K562 (cell line): ENCODE measurements at regions not wholly inside any gene's neighbourhood (a gene's known extent, or its start where the extent isn't known, plus 50 kb on each side); places are given as distances from the start of the nearest gene placed in this dataset.
"Not testable (repeated sequence)": the region's sequence is repeated elsewhere in the genome, so short reads cannot be mapped to it uniquely, and the experiment has no call there.

ENCODE experiments used
- ATAC-seq: fragments of 200-7000 bp; cut with Tn5 transposase; 3 replicates; pipeline ENCODE4 v1.9.1; 2020; ENCODE audit warnings: moderate library complexity
- BruUV-seq: library from RNA; stranded (reverse); fragments of 400-500 nt; replicated peaks from 2 replicates; lab custom pipeline; 2021; lab: Mats Ljungman, UMichigan
- CTCF ChIA-PET: fragments of 300-600 bp; formaldehyde crosslinking; extraction: SDS; loops from one replicate; lab custom pipeline; 2021; ENCODE audit warnings: low intra/inter-chr PET ratio; lab: Yijun Ruan, JAX
- POLR2A ChIA-PET: fragments of 300-600, 350-650 bp; sonication (Branson Sonifier 250); formaldehyde crosslinking; extraction: SDS; loops from one replicate; lab custom pipeline; 2021; ENCODE audit warnings: antibody characterized with exemption, inconsistent platforms; lab: Yijun Ruan, JAX
- DNase-seq, 4 experiments: peaks; one replicate each; pipeline versions ENCODE4 v3.0.0 to v3.0.0-alpha.2; 2011 to 2018; ENCODE audit warnings: low spot score in 3 of 4, mixed read lengths in 3 of 4; ENCODE audit errors: extremely low read depth in 1 of 4
- FAIRE-seq: peaks from 2 replicates; lab custom pipeline; 2011; peaks lifted over from hg19 to GRCh38; lab: Jason Lieb, UNC
- H2AFZ ChIP-seq: 2 replicates; pipeline ENCODE4 v1.6.0; 2011; ENCODE audit warnings: low read depth, low read length, control low read depth, inconsistent platforms
- H3K27ac ChIP-seq: fragments of 200-600 bp; 3 replicates; pipeline ENCODE4 v1.8.0; 2011; ENCODE audit warnings: low read depth, mild to moderate bottlenecking, control low read depth, inconsistent platforms, low read length, moderate library complexity, mixed read lengths; ENCODE audit errors: extremely low read depth
- H3K27me3 ChIP-seq, 2 experiments: fragments of 300-600 bp in 1 of 2; 2 replicates in 1 of 2; 3 replicates in 1 of 2; pipeline versions ENCODE4 v1.6.0 to v1.8.0; 2011; ENCODE audit warnings: inconsistent platforms in 2 of 2, low read length in 2 of 2, mild to moderate bottlenecking in 1 of 2, mixed read lengths in 1 of 2, moderate library complexity in 1 of 2; ENCODE audit not compliant: control insufficient read depth in 2 of 2, insufficient read depth in 2 of 2
- H3K36me3 ChIP-seq: fragments of 300-600 bp; 3 replicates; pipeline ENCODE4 v1.8.0; 2011; ENCODE audit warnings: mild to moderate bottlenecking, low read length, inconsistent platforms; ENCODE audit not compliant: control insufficient read depth, insufficient read depth
- H3K4me1 ChIP-seq, 2 experiments: fragments of 200-600 bp in 1 of 2; replicated peaks in 1 of 2; 2 replicates in 1 of 2; 3 replicates in 1 of 2; pipeline versions ENCODE4 v1.5.1 to v1.8.0; 2011; ENCODE audit warnings: inconsistent platforms in 2 of 2, low read length in 2 of 2, mild to moderate bottlenecking in 1 of 2, mixed read lengths in 1 of 2, moderate library complexity in 1 of 2; ENCODE audit not compliant: control insufficient read depth in 2 of 2, insufficient read depth in 2 of 2
- H3K4me2 ChIP-seq: 2 replicates; pipeline ENCODE4 v1.6.1; 2011; ENCODE audit warnings: low read length, control low read depth, inconsistent platforms, mixed read lengths; ENCODE audit not compliant: insufficient read depth
- H3K4me3 ChIP-seq: fragments of 200-600 bp; sonication (generic), shearing (Covaris generic); 2 replicates; pipeline ENCODE4 v1.5.1; 2016; ENCODE audit warnings: control low read depth, inconsistent platforms
- H3K79me2 ChIP-seq: fragments of 200-600 bp; 3 replicates; pipeline ENCODE4 v1.8.0; 2011; ENCODE audit warnings: low read length, inconsistent platforms; ENCODE audit not compliant: control insufficient read depth, insufficient read depth
- H3K9ac ChIP-seq, 2 experiments: 2 replicates each; pipeline versions ENCODE4 v1.6.0 to v1.6.1; 2011; ENCODE audit warnings: low read depth in 2 of 2, low read length in 2 of 2, control low read depth in 1 of 2, inconsistent platforms in 1 of 2, mild to moderate bottlenecking in 1 of 2, mixed read lengths in 1 of 2; ENCODE audit not compliant: insufficient read depth in 1 of 2
- H3K9me1 ChIP-seq: one replicate; pipeline ENCODE4 v1.6.0; 2011; ENCODE audit warnings: inconsistent platforms, mild to moderate bottlenecking, low read length, moderate library complexity; ENCODE audit not compliant: control insufficient read depth, insufficient read depth
- H3K9me3 ChIP-seq: replicated peaks from 2 replicates; pipeline ENCODE4 v1.5.1; 2011; ENCODE audit warnings: low read depth, low read length, inconsistent platforms; ENCODE audit not compliant: control insufficient read depth, insufficient read depth
- H4K20me1 ChIP-seq: replicated peaks from 2 replicates; pipeline ENCODE4 v1.6.1; 2011; ENCODE audit warnings: low read length, inconsistent platforms, mixed read lengths; ENCODE audit not compliant: control insufficient read depth, insufficient read depth
- SMAD3 ChIP-seq: fragments of 450-650 bp; formaldehyde crosslinking; conservative IDR thresholded peaks from 2 replicates; pipeline ENCODE4 v1.4.0; 2020; ENCODE audit warnings: mild to moderate bottlenecking
- WGBS: fragments of 100-300 bp; shearing (Covaris generic); methylation state at CpG from one replicate; pipeline ENCODE4 v1.1.6; 2016; ENCODE audit warnings: low coverage, mixed read lengths; ENCODE audit not compliant: insufficient coverage; ENCODE audit errors: missing lambda C conversion rate; 5-methylcytosine and 5-hydroxymethylcytosine counted together
- in situ Hi-C: fragments of 300-500 bp; cut with MboI; formaldehyde crosslinking; loops from 4 replicates; pipeline ENCODE4 v1.15.0; 2018; ENCODE audit warnings: inconsistent platforms, mixed read lengths
- intact Hi-C: fragments of 100-400 bp; cut with micrococcal nuclease; formaldehyde crosslinking; loops from 2 replicates; pipeline ENCODE4 v1.14.2; 2022

DNA sequence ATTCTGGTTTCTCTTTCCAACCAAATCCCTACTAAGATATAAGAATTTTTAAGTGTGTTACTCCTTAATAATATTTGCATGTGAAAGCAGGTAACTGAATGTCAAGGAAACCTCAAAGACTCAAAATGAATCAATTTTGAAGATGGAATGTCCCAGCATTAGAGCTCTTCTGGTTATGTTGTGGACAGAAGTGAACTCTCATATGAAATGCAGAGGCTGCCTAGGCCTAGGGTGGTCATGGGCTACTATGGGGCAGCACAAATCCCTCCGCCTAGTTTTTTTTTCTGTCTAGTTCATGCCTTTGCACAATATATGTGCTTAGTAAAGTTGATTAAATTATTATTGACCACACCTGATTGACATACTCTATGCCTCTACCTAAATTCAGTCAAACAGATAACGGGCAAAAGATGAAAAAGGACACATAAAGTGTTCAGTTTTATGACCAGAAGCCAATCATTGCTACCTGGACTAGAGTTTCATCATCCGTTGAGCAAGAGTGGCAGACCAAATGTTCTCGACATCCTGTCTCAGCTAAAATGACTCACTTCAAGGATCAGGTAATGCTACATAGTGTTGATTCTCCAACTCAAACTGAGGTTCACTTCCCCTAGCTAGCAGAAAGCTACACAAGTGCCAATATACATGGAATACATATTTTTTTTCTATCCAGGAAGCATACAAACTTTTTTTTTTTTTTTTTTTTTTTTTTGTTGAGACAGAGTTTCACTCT, 1211.4 kb downstream of the VRK1 start:
- ChIA-PET POLR2A (no interaction called here), CTCF (no interaction called here)
- Histone ChIP-seq H3K4me1 (no peaks in the 10 kb centered on the region), H3K9me3 (no peaks in the 10 kb centered on the region), H3K27ac (no peak overlapping the region), H2AFZ (no peak overlapping the region), H4K20me1 (no peaks in the 10 kb centered on the region), H3K79me2 (no peaks in the 10 kb centered on the region), H3K27me3 (no peaks in the 10 kb centered on the region), H3K36me3 (no peaks in the 10 kb centered on the region), H3K9ac (no peak overlapping the region), H3K4me3 (no peak overlapping the region), H3K4me2 (no peak overlapping the region), H3K9me1 (no peaks in the 10 kb centered on the region)
- no peak for FAIRE-seq
- WGBS = 0% methylated on average over 4 of the region's 4 CpGs
- TF ChIP-seq SMAD3 = no peak
- intact Hi-C loops (no loop called here), in situ Hi-C loops (no loop called here)
- ATAC-seq = no peak
- no peak for DNase-seq
- BruUV-seq = no TSS peak

DNA sequence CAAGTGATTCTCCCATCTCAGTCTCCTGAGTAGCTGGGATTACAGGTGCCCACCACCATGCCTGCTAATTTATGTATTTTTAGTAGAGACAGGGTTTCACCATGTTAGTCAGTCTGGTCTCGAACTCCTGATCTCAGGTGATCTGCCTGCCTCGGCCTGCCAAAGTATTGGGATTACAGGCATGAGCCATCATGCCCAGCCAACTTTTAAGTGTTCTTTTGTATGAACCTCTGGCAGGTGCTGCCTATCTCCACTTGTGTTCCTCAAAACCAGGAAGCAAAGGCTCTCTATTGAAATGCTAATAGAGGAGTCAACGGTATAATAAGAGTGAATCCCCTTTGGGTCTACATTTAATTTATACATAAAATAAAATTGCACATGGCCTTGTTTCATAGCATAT, 1212.0 kb downstream of the VRK1 start:
- H2AFZ ChIP-seq, H3K9me1 ChIP-seq, H3K4me3 ChIP-seq, H3K9ac ChIP-seq, H3K36me3 ChIP-seq, ATAC-seq, H3K79me2 ChIP-seq, intact Hi-C loops, DNase-seq, CTCF ChIA-PET, H4K20me1 ChIP-seq, BruUV-seq, H3K4me2 ChIP-seq, POLR2A ChIA-PET, H3K4me1 ChIP-seq, H3K9me3 ChIP-seq, H3K27me3 ChIP-seq, FAIRE-seq, in situ Hi-C loops, H3K27ac ChIP-seq: not testable (repeated sequence)
- WGBS = 0% methylated on average over 3 of the region's 3 CpGs
